ENCODE measurements at regions not wholly inside any gene's neighbourhood (a gene's known extent, or its start where the extent isn't known, plus 50 kb on each side); places are given as distances from the start of the nearest gene placed in this dataset.

DNA sequence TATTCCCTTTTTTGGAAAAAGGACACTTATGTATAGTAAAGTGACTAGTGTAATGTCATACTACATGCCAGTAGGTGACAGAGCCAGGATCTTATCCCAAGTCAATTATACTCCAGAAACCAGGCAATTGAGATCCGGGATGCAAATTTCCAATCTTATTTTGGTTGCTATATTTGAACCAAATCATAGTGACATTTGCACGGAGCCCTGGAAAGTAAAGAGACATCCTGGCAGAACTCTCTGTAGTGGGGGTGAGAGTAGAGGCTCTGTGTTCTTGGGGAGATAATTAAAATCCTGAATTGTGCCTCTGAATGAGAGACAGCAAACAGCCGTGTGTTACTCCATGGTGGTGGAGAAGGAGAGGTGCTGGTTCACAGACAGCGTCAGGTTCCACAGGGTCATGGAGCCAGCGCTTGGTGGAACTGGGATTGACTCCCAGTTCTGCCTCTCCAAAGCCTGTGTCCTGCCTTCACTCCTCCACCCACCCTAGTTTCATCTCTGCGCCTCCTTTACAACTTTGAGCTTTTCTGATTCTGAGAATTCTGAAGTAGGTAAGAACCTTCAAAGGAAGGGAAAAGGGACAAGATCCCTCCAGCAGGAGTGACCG lies 432.3 kb downstream of the PTPRU start:
- no peak for FAIRE-seq
- Histone ChIP-seq H3K4me3 (no peak overlapping the region), H3K9me3 (replicated peaks; ENCODE audit: control insufficient read depth, insufficient read depth, low read length) (no peaks in the 10 kb centered on the region), H2AFZ (ENCODE audit: control insufficient read depth, low read depth, low read length) (no peak overlapping the region), H4K20me1 (ENCODE audit: control insufficient read depth, insufficient read depth) (no peaks in the 10 kb centered on the region; the same call in 1 of the 2 replicates), H3K4me2 (ENCODE audit: control insufficient read depth, insufficient read depth) (no peak overlapping the region), H3K9ac (ENCODE audit: control insufficient read depth, insufficient read depth, low read length) (no peak overlapping the region), H3K79me2 (ENCODE audit: control insufficient read depth, insufficient read depth, low read length) (no peaks in the 10 kb centered on the region), H3K36me3 (ENCODE audit: control insufficient read depth in 2 of 2, insufficient read depth in 2 of 2, low read length in 1 of 2) (no peaks in the 10 kb centered on the region), H3K4me1 (ENCODE audit: control insufficient read depth, insufficient read depth, low read length) (no peaks in the 10 kb centered on the region; the same call in 1 of the 2 replicates), H3K27me3 (replicated peaks in 1 of 2; ENCODE audit: control insufficient read depth in 2 of 2, insufficient read depth in 2 of 2, low read length in 1 of 2) (no peaks in the 10 kb centered on the region; a peak in 1 of 4 replicates), H3K27ac (ENCODE audit: control insufficient read depth, insufficient read depth) (no peak overlapping the region)
- 40% methylated on average over 7 of the region's 7 CpGs for WGBS (ENCODE audit: insufficient coverage, insufficient replicate concordance, low lambda C conversion rate, missing lambda C conversion rate)
- BruUV-seq (replicated peaks) = no TSS peak
- ChIA-PET SMC1A (ENCODE audit: uncharacterized antibody, unreplicated experiment) (no interaction called here), POLR2A (no interaction called here), CTCF (no interaction called here), RAD21 (ENCODE audit: unreplicated experiment) (no interaction called here)
- no peak for ATAC-seq
- TF ChIP-seq SPI1 (IDR thresholded peaks at IDR 0.05; ENCODE audit: borderline replicate concordance, insufficient read depth, low read depth, low read length) (no peak), NFYA (IDR thresholded peaks at IDR 0.05; ENCODE audit: borderline replicate concordance, low read depth, low read length) (no peak), PAX8 (IDR thresholded peaks at IDR 0.05) (no peak), MEF2A (IDR thresholded peaks at IDR 0.05; ENCODE audit: insufficient read depth, low read depth, low read length) (no peak), RBBP5 (conservative IDR thresholded peaks at IDR 0.05) (no peak), NFIC (IDR thresholded peaks at IDR 0.05; ENCODE audit: low read depth, low read length) (no peak), RUNX3 (IDR thresholded peaks at IDR 0.05; ENCODE audit: low read length) (no peak)
- TF ChIP-seq, protein P1, sequence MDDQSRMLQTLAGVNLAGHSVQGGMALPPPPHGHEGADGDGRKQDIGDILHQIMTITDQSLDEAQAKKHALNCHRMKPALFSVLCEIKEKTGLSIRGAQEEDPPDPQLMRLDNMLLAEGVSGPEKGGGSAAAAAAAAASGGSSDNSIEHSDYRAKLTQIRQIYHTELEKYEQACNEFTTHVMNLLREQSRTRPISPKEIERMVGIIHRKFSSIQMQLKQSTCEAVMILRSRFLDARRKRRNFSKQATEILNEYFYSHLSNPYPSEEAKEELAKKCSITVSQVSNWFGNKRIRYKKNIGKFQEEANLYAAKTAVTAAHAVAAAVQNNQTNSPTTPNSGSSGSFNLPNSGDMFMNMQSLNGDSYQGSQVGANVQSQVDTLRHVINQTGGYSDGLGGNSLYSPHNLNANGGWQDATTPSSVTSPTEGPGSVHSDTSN (IDR thresholded peaks at IDR 0.05; ENCODE audit: insufficient replicate concordance, low read depth, low read length) = no peak
- TF ChIP-seq, protein P2, sequence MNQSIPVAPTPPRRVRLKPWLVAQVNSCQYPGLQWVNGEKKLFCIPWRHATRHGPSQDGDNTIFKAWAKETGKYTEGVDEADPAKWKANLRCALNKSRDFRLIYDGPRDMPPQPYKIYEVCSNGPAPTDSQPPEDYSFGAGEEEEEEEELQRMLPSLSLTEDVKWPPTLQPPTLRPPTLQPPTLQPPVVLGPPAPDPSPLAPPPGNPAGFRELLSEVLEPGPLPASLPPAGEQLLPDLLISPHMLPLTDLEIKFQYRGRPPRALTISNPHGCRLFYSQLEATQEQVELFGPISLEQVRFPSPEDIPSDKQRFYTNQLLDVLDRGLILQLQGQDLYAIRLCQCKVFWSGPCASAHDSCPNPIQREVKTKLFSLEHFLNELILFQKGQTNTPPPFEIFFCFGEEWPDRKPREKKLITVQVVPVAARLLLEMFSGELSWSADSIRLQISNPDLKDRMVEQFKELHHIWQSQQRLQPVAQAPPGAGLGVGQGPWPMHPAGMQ (IDR thresholded peaks at IDR 0.05; ENCODE audit: borderline replicate concordance) = no peak
- in situ Hi-C loops (cut with MboI) = no loop called here
- no peak for DNase-seq (ENCODE audit: low read depth, low spot score)
- intact Hi-C loops (cut with micrococcal nuclease; ENCODE audit: unreplicated experiment) = no loop called here
